Hepatocyte (in vitro differentiated cells): ENCODE measurements at regions not wholly inside any gene's neighbourhood (a gene's known extent, or its start where the extent isn't known, plus 50 kb on each side); places are given as distances from the start of the nearest gene placed in this dataset.
A peak's percentile ranks its signal among the peaks of the same experiment; 100 is the strongest.

Source experiments
- DNase-seq: peaks from one replicate; pipeline ENCODE4 v3.0.0-alpha.2; 2016; ENCODE audit warnings: low spot score
- H2AFZ ChIP-seq: fragments of 200-600 bp; sonication (generic); 2 replicates; pipeline ENCODE4 v1.6.0; 2016; ENCODE audit warnings: antibody characterized with exemption, mild to moderate bottlenecking
- H3K27ac ChIP-seq: fragments of 200-600 bp; sonication (generic); 2 replicates; pipeline ENCODE4 v1.5.1; 2016; ENCODE audit warnings: mild to moderate bottlenecking
- H3K27me3 ChIP-seq: fragments of 200-600 bp; sonication (generic); 2 replicates; pipeline ENCODE4 v1.6.1; 2016
- H3K36me3 ChIP-seq: fragments of 200-600 bp; sonication (generic); replicated peaks from 2 replicates; pipeline ENCODE4 v1.5.1; 2016; ENCODE audit warnings: low read depth; ENCODE audit not compliant: insufficient read depth
- H3K4me1 ChIP-seq: fragments of 200-600 bp; sonication (generic); 2 replicates; pipeline ENCODE4 v1.5.1; 2016; ENCODE audit warnings: mild to moderate bottlenecking, moderate library complexity; ENCODE audit not compliant: insufficient read depth
- H3K4me2 ChIP-seq: fragments of 200-600 bp; sonication (generic); 2 replicates; pipeline ENCODE4 v1.6.0; 2016
- H3K4me3 ChIP-seq: fragments of 200-600 bp; sonication (generic); 2 replicates; pipeline ENCODE4 v1.5.1; 2016; ENCODE audit warnings: mild to moderate bottlenecking
- H3K79me2 ChIP-seq: fragments of 200-600 bp; sonication (generic); 2 replicates; pipeline ENCODE4 v1.6.0; 2017; ENCODE audit warnings: mild to moderate bottlenecking
- H3K9me2 ChIP-seq: fragments of 200-600 bp; sonication (generic); replicated peaks from 2 replicates; pipeline ENCODE4 v1.6.0; 2017; ENCODE audit warnings: mild to moderate bottlenecking; ENCODE audit not compliant: insufficient read depth
- H3K9me3 ChIP-seq: fragments of 200-600 bp; sonication (generic); 2 replicates; pipeline ENCODE4 v1.5.1; 2016; ENCODE audit warnings: low read depth, mild to moderate bottlenecking
- H4K20me1 ChIP-seq: fragments of 200-600 bp; sonication (generic); 2 replicates; pipeline ENCODE4 v1.6.0; 2016; ENCODE audit warnings: mild to moderate bottlenecking; ENCODE audit not compliant: insufficient read depth, poor library complexity, severe bottlenecking
- CTCF ChIP-seq: fragments of 200-600 bp; sonication (generic); IDR thresholded peaks from 2 replicates; pipeline ENCODE4 v1.5.1; 2016; ENCODE audit warnings: antibody characterized with exemption, mild to moderate bottlenecking; ENCODE audit not compliant: poor library complexity
- EZH2 ChIP-seq: fragments of 200-600 bp; sonication (generic); IDR thresholded peaks from 2 replicates; pipeline ENCODE4 v1.6.1; 2016; ENCODE audit warnings: antibody characterized with exemption, mild to moderate bottlenecking, borderline replicate concordance
- EZH2phosphoT487 ChIP-seq: fragments of 200-600 bp; sonication (generic); IDR thresholded peaks from one replicate; pipeline ENCODE4 v1.6.1; 2018; ENCODE audit warnings: antibody characterized with exemption, mild to moderate bottlenecking, low read depth, moderate library complexity; ENCODE audit not compliant: unreplicated experiment, severe bottlenecking
- WGBS: methylation state at CpG from one replicate; pipeline ENCODE4 v1.1.6; 2016; ENCODE audit warnings: low lambda C conversion rate; ENCODE audit errors: missing lambda C conversion rate; 5-methylcytosine and 5-hydroxymethylcytosine counted together

- no peak overlapping the region for H2AFZ ChIP-seq
- no peaks in the 10 kb centered on the region for H4K20me1 ChIP-seq
- H3K36me3 ChIP-seq = no peaks in the 10 kb centered on the region
- no peaks in the 10 kb centered on the region for H3K27me3 ChIP-seq
- peak overlapping the region; percentile 42 for H3K4me2 ChIP-seq
- peaks cover 4% of the 10 kb centered on the region for H3K4me1 ChIP-seq
- TF ChIP-seq EZH2phosphoT487 (no peak), EZH2 (no peak), CTCF (no peak)
- no peaks in the 10 kb centered on the region for H3K9me2 ChIP-seq
- peak overlapping the region; percentile 16 for H3K27ac ChIP-seq
- no peak overlapping the region for H3K4me3 ChIP-seq
- H3K9me3 ChIP-seq = no peaks in the 10 kb centered on the region
- no peaks in the 10 kb centered on the region for H3K79me2 ChIP-seq
- no peak for DNase-seq
- 64% methylated on average over 18 of the region's 18 CpGs for WGBS
Measured at GRCh38 chr2:105644174-105644980, 100.3 kb upstream of the NCK2 start.

GRCh38 chr2:105643405-105644173, 101.1 kb upstream of the NCK2 start:
- no peak for DNase-seq
- Histone ChIP-seq H3K27ac (no peak overlapping the region), H2AFZ (no peak overlapping the region), H3K4me2 (peak overlapping the region; percentile 42), H3K36me3 (no peaks in the 10 kb centered on the region), H4K20me1 (no peaks in the 10 kb centered on the region), H3K79me2 (no peaks in the 10 kb centered on the region), H3K4me3 (no peak overlapping the region), H3K9me3 (no peaks in the 10 kb centered on the region), H3K27me3 (no peaks in the 10 kb centered on the region), H3K9me2 (no peaks in the 10 kb centered on the region), H3K4me1 (peaks cover 4% of the 10 kb centered on the region)
- TF ChIP-seq CTCF (no peak), EZH2phosphoT487 (no peak), EZH2 (no peak)
- WGBS = 64% methylated on average over 15 of the region's 15 CpGs

GRCh38 chr2:105641389-105641811, 103.3 kb upstream of the NCK2 start:
- Histone ChIP-seq H3K4me2 (no peak overlapping the region), H3K79me2 (no peaks in the 10 kb centered on the region), H2AFZ (no peak overlapping the region), H3K27me3 (no peaks in the 10 kb centered on the region), H3K36me3 (no peaks in the 10 kb centered on the region), H3K9me2 (no peaks in the 10 kb centered on the region), H3K4me3 (no peak overlapping the region), H3K27ac (no peak overlapping the region), H3K9me3 (no peaks in the 10 kb centered on the region), H3K4me1 (peaks cover 4% of the 10 kb centered on the region), H4K20me1 (no peaks in the 10 kb centered on the region)
- TF ChIP-seq EZH2phosphoT487 = no peak
- TF ChIP-seq CTCF = no peak
- no peak for TF ChIP-seq EZH2
- DNase-seq = no peak
- WGBS = 75% methylated on average over 12 of the region's 12 CpGs
